ENCODE measurements at regions not wholly inside any gene's neighbourhood (a gene's known extent, or its start where the extent isn't known, plus 50 kb on each side); places are given as distances from the start of the nearest gene placed in this dataset.

DNA sequence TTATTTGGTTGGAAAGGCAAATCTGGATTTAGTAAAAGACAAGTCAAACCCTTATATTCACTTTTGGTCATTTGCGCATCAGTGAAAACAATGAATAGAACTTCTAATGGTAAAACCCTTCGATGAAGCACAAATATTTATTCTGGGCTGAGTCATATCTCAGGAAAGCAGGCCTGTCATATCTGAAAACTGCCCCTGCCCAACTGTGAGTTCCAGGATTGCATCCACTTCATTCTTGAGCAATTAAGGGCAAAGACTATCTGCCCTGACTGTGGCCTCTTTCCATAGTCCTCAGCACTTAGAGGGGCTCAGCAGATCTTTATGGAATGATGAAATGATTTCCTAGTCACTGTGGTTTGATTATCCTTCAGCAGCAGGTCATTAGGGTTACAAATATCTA, 795.2 kb upstream of the ID2 start:
- Histone ChIP-seq H4K20me1 (ENCODE audit: control insufficient read depth, insufficient read depth, insufficient read length) (no peaks in the 10 kb centered on the region), H3K9ac (ENCODE audit: extremely low read depth, insufficient read length, low read length) (no peak overlapping the region), H2AK5ac (ENCODE audit: insufficient read length, low read length) (no peak overlapping the region), H2BK15ac (ENCODE audit: low read depth, low read length) (no peak overlapping the region), H3K14ac (ENCODE audit: insufficient read depth, low read length) (no peak overlapping the region), H3K56ac (ENCODE audit: insufficient read length, low read depth, low read length) (no peak overlapping the region), H3K79me2 (ENCODE audit: insufficient read depth, low read length) (peaks cover 45% of the 10 kb centered on the region), H2BK120ac (ENCODE audit: low read depth, low read length, poor library complexity, severe bottlenecking) (no peak overlapping the region), H3T11ph (ENCODE audit: low read length) (no peak overlapping the region), H3K27ac (ENCODE audit: insufficient read length, low read depth, low read length) (no peak overlapping the region), H4K8ac (replicated peaks; ENCODE audit: insufficient read length, low read depth, low read length) (no peak overlapping the region), H3K23ac (ENCODE audit: insufficient read length, low read depth, low read length) (no peak overlapping the region), H2BK12ac (ENCODE audit: insufficient read length, low read depth, low read length) (no peak overlapping the region), H3K18ac (ENCODE audit: insufficient read length, low read depth, low read length) (no peak overlapping the region), H3K4ac (ENCODE audit: low read depth, low read length) (no peak overlapping the region), H3K23me2 (ENCODE audit: insufficient read length, low read depth, low read length, poor library complexity, severe bottlenecking) (no peaks in the 10 kb centered on the region), H3K79me1 (ENCODE audit: insufficient read depth, low read depth, low read length, poor library complexity, severe bottlenecking) (peaks cover 8% of the 10 kb centered on the region), H3K27me3 (ENCODE audit: insufficient read depth, low read length) (no peaks in the 10 kb centered on the region), H3K9me3 (ENCODE audit: control insufficient read depth, low read depth, low read length) (no peaks in the 10 kb centered on the region), H2BK20ac (ENCODE audit: low read depth, low read length, poor library complexity, severe bottlenecking) (no peak overlapping the region), H3K4me2 (ENCODE audit: insufficient read depth, insufficient read length, low read length) (no peak overlapping the region), H4K91ac (ENCODE audit: insufficient read length, low read depth, low read length) (no peak overlapping the region), H4K5ac (ENCODE audit: insufficient read length, low read depth, low read length) (no peak overlapping the region), H2AFZ (ENCODE audit: low read length) (no peak overlapping the region), H3K4me1 (ENCODE audit: insufficient read depth, low read length) (peaks cover 24% of the 10 kb centered on the region), H2BK5ac (ENCODE audit: insufficient read length, low read length) (no peak overlapping the region)
- H3K4me3 Mint-ChIP-seq = no peak overlapping the region
- no peak for TF ChIP-seq CTCF (conservative IDR thresholded peaks at IDR 0.05)
- no peak overlapping the region for H3K27ac Mint-ChIP-seq
- no peak for DNase-seq
- no CpG with 5 or more reads among the region's 2 CpGs for whole genome bisulfite sequencing (ENCODE audit: extremely low coverage, insufficient read length, low lambda C conversion rate)
- peaks cover 31 to 81% (median 33%) of the 10 kb centered on the region in 3 experiments for H3K36me3 Mint-ChIP-seq (ENCODE audit: insufficient read depth in 1 of 3, low read depth in 3 of 3)
- H3K9me3 Mint-ChIP-seq = peaks cover 3 to 6% of the 10 kb centered on the region in 2 experiments
- no peaks in the 10 kb centered on the region for H3K27me3 Mint-ChIP-seq (ENCODE audit: low read depth)
- H3K4me1 Mint-ChIP-seq = peaks cover 30 to 77% of the 10 kb centered on the region in 2 experiments

Measured in H9 (cell line).